Esophagus squamous epithelium (tissue), 4 donors: ENCODE measurements at regions not wholly inside any gene's neighbourhood (a gene's known extent, or its start where the extent isn't known, plus 50 kb on each side); places are given as distances from the start of the nearest gene placed in this dataset.

Source experiments
- POLR2A ChIP-seq, 4 donors: fragments of 450-650 bp; IDR thresholded peaks; one replicate each; pipeline ENCODE4 v1.6.1; 2017; ENCODE audit warnings: antibody characterized with exemption in 4 of 4, mild to moderate bottlenecking in 4 of 4, moderate library complexity in 3 of 4
- TF ChIP-seq, protein P1 (sequence below), 6 experiments: fragments of 450-650 bp in 4 of 6; fragments of 200-600 bp in 2 of 6; sonication (generic) in 2 of 6; IDR thresholded peaks; one replicate each; pipeline ENCODE4 v1.5.1; 2016 to 2019; ENCODE audit warnings: antibody characterized with exemption in 6 of 6, mild to moderate bottlenecking in 4 of 6, moderate library complexity in 4 of 6

- TF ChIP-seq, protein P1, sequence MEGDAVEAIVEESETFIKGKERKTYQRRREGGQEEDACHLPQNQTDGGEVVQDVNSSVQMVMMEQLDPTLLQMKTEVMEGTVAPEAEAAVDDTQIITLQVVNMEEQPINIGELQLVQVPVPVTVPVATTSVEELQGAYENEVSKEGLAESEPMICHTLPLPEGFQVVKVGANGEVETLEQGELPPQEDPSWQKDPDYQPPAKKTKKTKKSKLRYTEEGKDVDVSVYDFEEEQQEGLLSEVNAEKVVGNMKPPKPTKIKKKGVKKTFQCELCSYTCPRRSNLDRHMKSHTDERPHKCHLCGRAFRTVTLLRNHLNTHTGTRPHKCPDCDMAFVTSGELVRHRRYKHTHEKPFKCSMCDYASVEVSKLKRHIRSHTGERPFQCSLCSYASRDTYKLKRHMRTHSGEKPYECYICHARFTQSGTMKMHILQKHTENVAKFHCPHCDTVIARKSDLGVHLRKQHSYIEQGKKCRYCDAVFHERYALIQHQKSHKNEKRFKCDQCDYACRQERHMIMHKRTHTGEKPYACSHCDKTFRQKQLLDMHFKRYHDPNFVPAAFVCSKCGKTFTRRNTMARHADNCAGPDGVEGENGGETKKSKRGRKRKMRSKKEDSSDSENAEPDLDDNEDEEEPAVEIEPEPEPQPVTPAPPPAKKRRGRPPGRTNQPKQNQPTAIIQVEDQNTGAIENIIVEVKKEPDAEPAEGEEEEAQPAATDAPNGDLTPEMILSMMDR (IDR thresholded peaks at IDR 0.05), result no peak
- no peak for TF ChIP-seq POLR2A (IDR thresholded peaks at IDR 0.05)
Measured at GRCh38 chr10:113431398-113432160, 121.3 kb upstream of the HABP2 start.
